ENCODE measurements at regions not wholly inside any gene's neighbourhood (a gene's known extent, or its start where the extent isn't known, plus 50 kb on each side); places are given as distances from the start of the nearest gene placed in this dataset.
"Not testable (repeated sequence)": the region's sequence is repeated elsewhere in the genome, so short reads cannot be mapped to it uniquely, and the experiment has no call there.

DNA sequence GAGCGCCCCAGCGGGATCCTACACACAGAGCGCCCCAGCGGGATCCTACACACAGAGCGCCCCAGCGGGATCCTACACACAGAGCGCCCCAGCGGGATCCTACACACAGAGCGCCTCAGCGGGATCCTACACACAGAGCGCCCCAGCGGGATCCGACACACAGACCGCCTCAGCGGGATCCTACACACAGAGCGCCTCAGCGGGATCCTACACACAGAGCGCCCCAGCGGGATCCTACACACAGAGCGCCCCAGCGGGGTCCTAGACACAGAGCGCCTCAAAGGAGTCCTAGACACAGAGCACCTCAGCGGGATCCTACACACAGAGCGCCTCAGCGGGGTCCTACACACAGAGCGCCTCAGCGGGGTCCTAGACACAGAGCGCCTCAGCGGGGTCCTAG is 1352.7 kb downstream of the GATA3 start:
- 91% methylated on average over 29 of the region's 29 CpGs for WGBS
- intact Hi-C loops (cut with DNase I), result not testable (repeated sequence)

DNA sequence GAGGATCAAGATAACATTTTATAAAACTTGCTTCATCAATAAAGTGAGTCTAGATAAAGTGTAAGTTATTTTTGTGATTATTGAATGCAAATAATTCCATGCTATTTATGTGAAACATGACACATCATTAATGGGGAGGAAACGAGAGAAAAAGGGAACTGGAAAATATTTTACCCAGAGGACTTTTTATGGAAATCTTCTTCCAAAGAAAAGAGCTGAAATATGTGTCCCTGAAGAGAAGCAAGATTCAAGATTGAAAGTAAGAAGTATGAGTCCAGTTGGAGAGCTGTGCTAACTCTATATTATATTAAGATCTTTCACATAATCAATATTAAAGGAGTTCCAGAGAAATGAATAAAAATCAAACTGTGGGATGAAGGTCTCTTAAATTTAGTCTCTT is 1361.8 kb downstream of the GATA3 start:
- no peaks in the 10 kb centered on the region for H3K9me3 ChIP-seq (ENCODE audit: control insufficient read depth, low read length)
- intact Hi-C loops (cut with DNase I), result no loop called here
- 29% methylated on average over 1 of the region's 1 CpG for WGBS
- no peaks in the 10 kb centered on the region for H3K4me1 ChIP-seq (ENCODE audit: control insufficient read depth, insufficient read depth, low read length)
- ATAC-seq (no peak), DNase-seq (no peak)
- H3K4me3 ChIP-seq (ENCODE audit: low read length), result no peak overlapping the region
- H3K27me3 ChIP-seq (ENCODE audit: control insufficient read depth, insufficient read depth), result no peaks in the 10 kb centered on the region
- no peak overlapping the region for H3K27ac ChIP-seq (ENCODE audit: low read length)

More for the DNA sequence above, 1352.7 kb downstream of the GATA3 start:
- peak in 2 of 3 donors; percentile 21 to 38 for DNase-seq
- H3K4me1 ChIP-seq (ENCODE audit: control insufficient read depth, insufficient read depth, low read length); H3K9me3 ChIP-seq (ENCODE audit: control insufficient read depth, low read length); H3K27ac ChIP-seq (ENCODE audit: low read length); ATAC-seq; H3K27me3 ChIP-seq (ENCODE audit: control insufficient read depth, insufficient read depth); H3K4me3 ChIP-seq (ENCODE audit: low read length): not testable (repeated sequence)

DNA sequence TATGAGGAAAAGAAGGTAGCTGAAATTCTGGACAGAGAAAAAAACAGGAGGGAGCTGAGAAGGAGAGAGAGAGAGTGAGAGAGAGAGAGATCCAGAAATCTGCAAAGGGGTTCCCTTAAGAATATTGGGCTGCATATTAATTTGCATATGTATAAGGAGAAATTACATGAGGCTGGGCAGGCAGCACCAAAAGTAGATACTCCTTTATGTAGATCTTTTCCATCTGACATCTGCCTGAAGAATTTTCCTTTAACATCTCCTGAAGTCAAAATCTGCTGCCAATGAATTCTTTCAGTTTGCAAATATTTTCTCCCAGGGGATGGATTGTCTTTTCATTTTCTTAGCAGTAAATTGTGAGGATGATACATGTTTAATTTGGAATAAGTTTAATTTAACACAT is 1365.3 kb downstream of the GATA3 start:
- Histone ChIP-seq H3K4me1 (ENCODE audit: control insufficient read depth, insufficient read depth, low read length) (no peaks in the 10 kb centered on the region), H3K27ac (ENCODE audit: low read length) (no peak overlapping the region), H3K4me3 (ENCODE audit: low read length) (no peak overlapping the region), H3K9me3 (ENCODE audit: control insufficient read depth, low read length) (no peaks in the 10 kb centered on the region), H3K27me3 (ENCODE audit: control insufficient read depth, insufficient read depth) (no peaks in the 10 kb centered on the region)
- no peak for ATAC-seq
- intact Hi-C loops (cut with DNase I), result no loop called here
- DNase-seq, result no peak

DNA sequence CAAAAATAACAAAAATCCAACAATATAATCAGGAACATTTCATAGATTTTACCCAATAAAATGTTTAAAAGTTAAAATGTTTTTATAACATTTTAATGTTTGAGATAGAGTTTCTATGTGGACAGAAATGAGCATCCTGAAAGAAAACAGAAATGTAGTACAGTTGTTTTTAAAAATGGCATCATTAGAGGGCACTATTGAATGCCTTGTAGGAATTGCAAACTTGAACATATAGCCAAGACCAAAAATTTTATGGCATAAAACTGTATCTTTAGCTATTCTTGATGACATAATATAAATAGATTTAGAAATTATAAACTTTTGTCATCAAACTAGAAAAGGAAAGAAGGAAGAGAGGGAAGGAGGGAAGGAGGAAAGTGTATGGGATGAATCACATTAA is 1372.7 kb downstream of the GATA3 start:
- H3K27me3 ChIP-seq (ENCODE audit: control insufficient read depth, insufficient read depth), result no peaks in the 10 kb centered on the region
- no peaks in the 10 kb centered on the region for H3K9me3 ChIP-seq (ENCODE audit: control insufficient read depth, low read length)
- ATAC-seq, result no peak
- no peak overlapping the region for H3K27ac ChIP-seq (ENCODE audit: low read length)
- no peak for DNase-seq
- no peak overlapping the region for H3K4me3 ChIP-seq (ENCODE audit: low read length)
- H3K4me1 ChIP-seq (ENCODE audit: control insufficient read depth, insufficient read depth, low read length), result no peaks in the 10 kb centered on the region
- intact Hi-C loops (cut with DNase I), result no loop called here

DNA sequence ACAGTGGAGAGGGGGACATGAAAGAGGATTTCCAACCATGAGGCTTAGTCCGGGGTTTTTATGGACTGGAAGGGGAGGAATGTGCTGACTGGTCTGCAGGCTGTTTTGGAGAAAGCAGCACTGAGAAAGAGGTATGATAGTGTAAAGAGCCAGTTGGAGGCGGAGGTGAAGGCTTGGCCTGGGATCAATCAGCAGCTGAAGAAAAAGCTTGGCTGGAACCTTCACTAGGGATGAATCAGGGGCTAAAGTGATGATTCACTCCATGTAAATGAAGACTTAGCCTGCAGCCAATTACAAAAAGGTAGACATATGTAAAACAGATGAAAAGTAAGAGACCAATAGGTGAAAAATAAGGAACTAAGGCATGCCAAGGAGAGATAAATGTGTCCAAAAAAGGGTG is 1382.6 kb downstream of the GATA3 start:
- no peaks in the 10 kb centered on the region for H3K9me3 ChIP-seq (ENCODE audit: control insufficient read depth, low read length)
- H3K27me3 ChIP-seq (ENCODE audit: control insufficient read depth, insufficient read depth), result no peaks in the 10 kb centered on the region
- intact Hi-C loops (cut with DNase I), result no loop called here
- DNase-seq, result no peak
- WGBS, result 85% methylated on average over 2 of the region's 2 CpGs
- no peak overlapping the region for H3K4me3 ChIP-seq (ENCODE audit: low read length)
- H3K27ac ChIP-seq (ENCODE audit: low read length), result no peak overlapping the region
- H3K4me1 ChIP-seq (ENCODE audit: control insufficient read depth, insufficient read depth, low read length), result no peaks in the 10 kb centered on the region
- ATAC-seq, result no peak

DNA sequence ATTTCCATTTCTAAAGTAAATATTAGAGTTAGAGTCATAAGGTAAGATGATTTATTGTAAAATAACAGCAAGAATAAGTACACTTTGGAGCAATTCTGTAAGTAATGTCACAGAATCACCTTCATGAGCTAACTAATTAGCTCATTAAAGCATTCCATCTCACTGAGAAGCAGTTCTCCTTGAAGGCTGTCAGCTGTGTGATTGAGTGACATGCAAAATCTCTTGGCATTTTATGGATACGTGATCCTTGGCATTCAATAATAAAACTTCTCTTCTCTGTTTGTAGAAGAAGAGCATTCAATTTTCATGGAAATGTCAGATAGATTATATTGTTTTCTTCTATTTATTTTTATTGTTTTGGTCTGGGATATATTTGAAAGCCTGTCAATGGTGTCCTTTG is 1389.3 kb downstream of the GATA3 start:
- H3K27ac ChIP-seq (ENCODE audit: low read length), result no peak overlapping the region
- H3K4me1 ChIP-seq (ENCODE audit: control insufficient read depth, insufficient read depth, low read length), result no peaks in the 10 kb centered on the region
- no peaks in the 10 kb centered on the region for H3K9me3 ChIP-seq (ENCODE audit: control insufficient read depth, low read length)
- intact Hi-C loops (cut with DNase I), result no loop called here
- H3K4me3 ChIP-seq (ENCODE audit: low read length), result no peak overlapping the region
- 59% methylated on average over 1 of the region's 1 CpG for WGBS
- ATAC-seq (no peak), DNase-seq (no peak)
- no peaks in the 10 kb centered on the region for H3K27me3 ChIP-seq (ENCODE audit: control insufficient read depth, insufficient read depth)

DNA sequence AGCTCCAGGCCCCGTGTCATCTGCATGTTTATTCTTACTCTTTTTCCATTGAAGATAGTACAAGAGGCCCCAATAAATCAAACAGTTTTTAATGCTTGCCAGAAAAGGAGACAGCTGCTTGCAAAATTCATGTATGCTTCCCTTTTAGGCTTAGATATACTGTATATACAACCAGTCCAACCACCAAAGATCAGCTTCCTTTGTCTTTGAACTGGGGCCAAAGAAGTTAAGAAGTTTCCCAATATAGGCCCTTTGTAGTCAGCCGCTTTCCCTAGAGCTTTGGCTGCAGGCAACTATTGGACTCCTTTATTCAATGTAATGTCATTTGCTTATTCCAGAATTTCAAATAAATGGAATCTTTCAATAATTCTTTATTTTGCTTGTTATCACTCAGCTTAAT is 1395.0 kb downstream of the GATA3 start:
- H3K9me3 ChIP-seq (ENCODE audit: control insufficient read depth, low read length), result no peaks in the 10 kb centered on the region
- no peak overlapping the region for H3K27ac ChIP-seq (ENCODE audit: low read length)
- no peak overlapping the region for H3K4me3 ChIP-seq (ENCODE audit: low read length)
- DNase-seq (no peak), ATAC-seq (no peak)
- 72% methylated on average over 2 of the region's 2 CpGs for WGBS
- H3K4me1 ChIP-seq (ENCODE audit: control insufficient read depth, insufficient read depth, low read length), result no peaks in the 10 kb centered on the region
- intact Hi-C loops (cut with DNase I), result no loop called here
- H3K27me3 ChIP-seq (ENCODE audit: control insufficient read depth, insufficient read depth), result no peaks in the 10 kb centered on the region

DNA sequence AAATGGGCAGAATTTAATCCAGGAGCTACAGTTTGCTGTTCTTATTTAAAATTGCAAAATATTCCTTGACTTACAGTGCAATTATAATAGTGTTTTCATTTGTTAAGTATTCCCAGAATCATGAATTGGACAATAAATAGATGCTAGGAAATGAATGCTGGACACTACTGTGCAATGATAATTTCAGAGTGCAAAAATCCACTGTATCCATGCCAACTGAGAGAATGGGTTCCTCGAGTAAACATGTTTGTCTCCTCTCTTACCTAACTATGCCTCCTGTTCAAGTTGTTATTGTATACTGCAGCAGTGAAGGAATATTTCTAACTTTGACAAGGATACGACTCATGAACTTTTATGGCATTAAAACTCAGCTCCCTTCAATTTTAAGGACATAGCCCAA is 1396.3 kb downstream of the GATA3 start:
- intact Hi-C loops (cut with DNase I), result no loop called here
- no peak for ATAC-seq
- Histone ChIP-seq H3K9me3 (ENCODE audit: control insufficient read depth, low read length) (no peaks in the 10 kb centered on the region), H3K27ac (ENCODE audit: low read length) (no peak overlapping the region), H3K4me1 (ENCODE audit: control insufficient read depth, insufficient read depth, low read length) (no peaks in the 10 kb centered on the region), H3K4me3 (ENCODE audit: low read length) (no peak overlapping the region), H3K27me3 (ENCODE audit: control insufficient read depth, insufficient read depth) (no peaks in the 10 kb centered on the region)
- DNase-seq, result no peak
- WGBS, result 66% methylated on average over 2 of the region's 2 CpGs

DNA sequence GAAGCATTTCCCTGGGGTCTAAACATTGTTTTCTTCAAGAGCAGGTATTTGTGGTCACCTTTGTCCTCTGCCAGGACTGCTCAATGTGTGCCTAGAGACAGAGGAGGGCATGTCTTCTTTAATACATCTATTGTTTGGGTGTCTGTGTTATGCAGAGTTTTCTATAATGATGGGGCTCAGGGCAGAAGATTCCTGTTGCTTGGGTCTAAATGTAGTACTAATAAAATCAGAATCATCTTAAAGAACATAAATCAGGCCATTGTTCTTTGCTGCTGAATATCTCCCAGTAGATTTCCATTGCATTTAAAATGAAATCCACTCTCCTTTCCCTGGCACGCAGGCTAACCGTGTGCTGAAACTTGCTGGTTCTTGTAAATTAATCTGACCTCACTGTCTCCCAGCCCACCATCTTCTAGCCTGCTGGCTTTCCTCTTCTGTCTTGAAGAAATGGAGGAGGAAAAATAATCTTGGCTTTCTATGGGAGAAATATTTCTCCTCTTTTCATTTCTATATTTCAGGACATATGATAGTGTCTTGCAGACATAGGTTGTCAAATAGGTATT is 1396.8 kb downstream of the GATA3 start:
- H3K9me3 ChIP-seq (ENCODE audit: control insufficient read depth, low read length), result no peaks in the 10 kb centered on the region
- H3K27ac ChIP-seq (ENCODE audit: low read length), result no peak overlapping the region
- H3K4me1 ChIP-seq (ENCODE audit: control insufficient read depth, insufficient read depth, low read length), result no peaks in the 10 kb centered on the region
- H3K27me3 ChIP-seq (ENCODE audit: control insufficient read depth, insufficient read depth), result no peaks in the 10 kb centered on the region
- WGBS, result 85% methylated on average over 2 of the region's 2 CpGs
- no peak for ATAC-seq
- no peak overlapping the region for H3K4me3 ChIP-seq (ENCODE audit: low read length)
- no peak for DNase-seq
- intact Hi-C loops (cut with DNase I), result no loop called here

DNA sequence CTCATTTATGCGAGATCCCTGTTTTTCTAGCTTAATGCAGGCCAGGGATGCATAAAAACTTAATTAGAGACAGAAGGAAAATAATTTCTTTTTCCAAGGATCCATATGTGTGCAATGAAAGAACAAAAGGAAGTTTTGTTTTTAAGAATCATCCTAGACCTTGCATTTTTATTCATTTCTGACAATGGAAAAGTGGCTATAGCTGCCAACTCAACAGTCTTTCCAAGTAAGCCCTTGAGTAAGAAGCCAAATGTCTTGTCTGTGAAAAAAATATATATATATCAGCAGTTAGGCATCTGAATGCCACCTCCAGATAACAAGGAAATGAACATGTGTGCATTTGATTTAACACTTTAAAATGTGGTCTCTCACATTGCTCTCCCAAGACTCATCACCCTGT is 1397.6 kb downstream of the GATA3 start:
- Histone ChIP-seq H3K9me3 (ENCODE audit: control insufficient read depth, low read length) (no peaks in the 10 kb centered on the region), H3K27ac (ENCODE audit: low read length) (no peak overlapping the region), H3K4me3 (ENCODE audit: low read length) (no peak overlapping the region), H3K4me1 (ENCODE audit: control insufficient read depth, insufficient read depth, low read length) (no peaks in the 10 kb centered on the region), H3K27me3 (ENCODE audit: control insufficient read depth, insufficient read depth) (no peaks in the 10 kb centered on the region)
- WGBS, result 73% methylated on average over 1 of the region's 1 CpG
- ATAC-seq (no peak), DNase-seq (no peak)
- intact Hi-C loops (cut with DNase I), result no loop called here

DNA sequence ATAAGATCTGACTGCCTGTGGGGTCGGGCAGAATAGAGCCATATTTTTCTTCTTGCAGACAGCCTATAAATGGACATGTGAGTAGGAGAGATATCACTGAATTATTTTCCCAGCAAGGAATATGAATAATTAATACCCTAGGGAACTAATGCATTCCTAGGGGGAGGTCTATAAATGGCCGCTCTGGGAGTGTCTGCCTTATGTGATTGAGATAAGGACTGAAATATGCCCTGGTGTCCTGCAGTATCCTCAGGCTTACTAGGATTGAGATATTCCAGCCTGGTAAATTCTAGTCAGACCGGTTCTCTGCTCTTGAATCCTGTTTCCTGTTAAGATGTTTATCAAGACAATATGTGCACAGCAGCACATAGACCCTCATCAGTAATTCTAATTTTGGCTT is 1399.4 kb downstream of the GATA3 start:
- H3K27ac ChIP-seq (ENCODE audit: low read length); H3K9me3 ChIP-seq (ENCODE audit: control insufficient read depth, low read length); H3K4me1 ChIP-seq (ENCODE audit: control insufficient read depth, insufficient read depth, low read length); ATAC-seq; H3K4me3 ChIP-seq (ENCODE audit: low read length); DNase-seq; H3K27me3 ChIP-seq (ENCODE audit: control insufficient read depth, insufficient read depth); intact Hi-C loops (cut with DNase I): not testable (repeated sequence)
- WGBS, result 80% methylated on average over 3 of the region's 3 CpGs

DNA sequence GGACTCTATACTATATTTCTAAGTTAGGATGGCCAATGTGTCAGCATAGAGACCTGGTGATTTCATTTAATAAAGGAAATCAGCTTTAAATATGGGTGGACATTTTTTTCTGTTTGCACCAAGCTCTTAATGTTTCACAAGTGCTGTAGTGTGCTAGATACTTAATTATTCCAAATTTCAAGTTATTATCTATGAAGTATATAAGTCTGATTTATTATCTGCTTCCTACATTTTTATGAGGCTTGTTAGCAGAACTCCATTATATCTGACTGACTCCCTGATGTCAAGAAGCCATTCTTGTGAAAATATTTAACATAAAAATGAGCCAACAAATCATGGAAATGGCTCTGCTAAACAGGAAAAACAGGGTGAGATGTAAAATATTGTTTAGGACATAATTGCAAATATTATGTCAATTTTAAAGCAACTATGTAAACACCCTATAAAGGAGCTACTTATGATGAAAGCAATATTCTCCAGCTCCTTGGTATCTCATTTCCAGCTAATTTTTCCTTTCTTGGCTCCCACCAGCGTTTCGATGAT is 1415.2 kb downstream of the GATA3 start:
- no peaks in the 10 kb centered on the region for H3K9me3 ChIP-seq (ENCODE audit: control insufficient read depth, low read length)
- 61% methylated on average over 2 of the region's 2 CpGs for WGBS
- no peaks in the 10 kb centered on the region for H3K4me1 ChIP-seq (ENCODE audit: control insufficient read depth, insufficient read depth, low read length)
- no peaks in the 10 kb centered on the region for H3K27me3 ChIP-seq (ENCODE audit: control insufficient read depth, insufficient read depth)
- H3K4me3 ChIP-seq (ENCODE audit: low read length), result no peak overlapping the region
- H3K27ac ChIP-seq (ENCODE audit: low read length), result no peak overlapping the region
- intact Hi-C loops (cut with DNase I), result no loop called here
- DNase-seq, result no peak
- ATAC-seq, result no peak

Data from right cardiac atrium (tissue), 5 donors.